Hepatocyte (in vitro differentiated cells): ENCODE measurements at regions not wholly inside any gene's neighbourhood (a gene's known extent, or its start where the extent isn't known, plus 50 kb on each side); places are given as distances from the start of the nearest gene placed in this dataset.
A peak's percentile ranks its signal among the peaks of the same experiment; 100 is the strongest.

ENCODE experiments used
- DNase-seq: peaks from one replicate; pipeline ENCODE4 v3.0.0-alpha.2; 2016; ENCODE audit warnings: low spot score
- H2AFZ ChIP-seq: fragments of 200-600 bp; sonication (generic); 2 replicates; pipeline ENCODE4 v1.6.0; 2016; ENCODE audit warnings: antibody characterized with exemption, mild to moderate bottlenecking
- H3K27ac ChIP-seq: fragments of 200-600 bp; sonication (generic); 2 replicates; pipeline ENCODE4 v1.5.1; 2016; ENCODE audit warnings: mild to moderate bottlenecking
- H3K27me3 ChIP-seq: fragments of 200-600 bp; sonication (generic); 2 replicates; pipeline ENCODE4 v1.6.1; 2016
- H3K36me3 ChIP-seq: fragments of 200-600 bp; sonication (generic); replicated peaks from 2 replicates; pipeline ENCODE4 v1.5.1; 2016; ENCODE audit warnings: low read depth; ENCODE audit not compliant: insufficient read depth
- H3K4me1 ChIP-seq: fragments of 200-600 bp; sonication (generic); 2 replicates; pipeline ENCODE4 v1.5.1; 2016; ENCODE audit warnings: mild to moderate bottlenecking, moderate library complexity; ENCODE audit not compliant: insufficient read depth
- H3K4me2 ChIP-seq: fragments of 200-600 bp; sonication (generic); 2 replicates; pipeline ENCODE4 v1.6.0; 2016
- H3K4me3 ChIP-seq: fragments of 200-600 bp; sonication (generic); 2 replicates; pipeline ENCODE4 v1.5.1; 2016; ENCODE audit warnings: mild to moderate bottlenecking
- H3K79me2 ChIP-seq: fragments of 200-600 bp; sonication (generic); 2 replicates; pipeline ENCODE4 v1.6.0; 2017; ENCODE audit warnings: mild to moderate bottlenecking
- H3K9me2 ChIP-seq: fragments of 200-600 bp; sonication (generic); replicated peaks from 2 replicates; pipeline ENCODE4 v1.6.0; 2017; ENCODE audit warnings: mild to moderate bottlenecking; ENCODE audit not compliant: insufficient read depth
- H3K9me3 ChIP-seq: fragments of 200-600 bp; sonication (generic); 2 replicates; pipeline ENCODE4 v1.5.1; 2016; ENCODE audit warnings: low read depth, mild to moderate bottlenecking
- H4K20me1 ChIP-seq: fragments of 200-600 bp; sonication (generic); 2 replicates; pipeline ENCODE4 v1.6.0; 2016; ENCODE audit warnings: mild to moderate bottlenecking; ENCODE audit not compliant: insufficient read depth, poor library complexity, severe bottlenecking
- CTCF ChIP-seq: fragments of 200-600 bp; sonication (generic); IDR thresholded peaks from 2 replicates; pipeline ENCODE4 v1.5.1; 2016; ENCODE audit warnings: antibody characterized with exemption, mild to moderate bottlenecking; ENCODE audit not compliant: poor library complexity
- EZH2 ChIP-seq: fragments of 200-600 bp; sonication (generic); IDR thresholded peaks from 2 replicates; pipeline ENCODE4 v1.6.1; 2016; ENCODE audit warnings: antibody characterized with exemption, mild to moderate bottlenecking, borderline replicate concordance
- EZH2phosphoT487 ChIP-seq: fragments of 200-600 bp; sonication (generic); IDR thresholded peaks from one replicate; pipeline ENCODE4 v1.6.1; 2018; ENCODE audit warnings: antibody characterized with exemption, mild to moderate bottlenecking, low read depth, moderate library complexity; ENCODE audit not compliant: unreplicated experiment, severe bottlenecking
- WGBS: methylation state at CpG from one replicate; pipeline ENCODE4 v1.1.6; 2016; ENCODE audit warnings: low lambda C conversion rate; ENCODE audit errors: missing lambda C conversion rate; 5-methylcytosine and 5-hydroxymethylcytosine counted together

- peak overlapping the region; percentile 60 for H3K4me2 ChIP-seq
- WGBS = 67% methylated on average over 5 of the region's 5 CpGs
- H2AFZ ChIP-seq = peak overlapping the region; percentile 59
- H3K36me3 ChIP-seq = no peaks in the 10 kb centered on the region
- no peaks in the 10 kb centered on the region for H3K27me3 ChIP-seq
- H3K79me2 ChIP-seq = peaks cover 8% of the 10 kb centered on the region
- no peaks in the 10 kb centered on the region for H3K9me2 ChIP-seq
- TF ChIP-seq CTCF (no peak), EZH2phosphoT487 (no peak), EZH2 (no peak)
- no peaks in the 10 kb centered on the region for H3K9me3 ChIP-seq
- H3K4me1 ChIP-seq = peaks cover 13% of the 10 kb centered on the region
- DNase-seq = no peak
- H4K20me1 ChIP-seq = no peaks in the 10 kb centered on the region
- peak overlapping the region; percentile 25 for H3K27ac ChIP-seq
- H3K4me3 ChIP-seq = no peak overlapping the region
Measured at GRCh38 chr2:64720535-64721319, 67.0 kb upstream of the SERTAD2 start.

- DNase-seq = no peak
Measured at GRCh38 chr2:64721320-64721623, 67.6 kb upstream of the SERTAD2 start.

GRCh38 chr2:64722291-64723044 lies 68.8 kb upstream of the SERTAD2 start:
- Histone ChIP-seq H3K36me3 (no peaks in the 10 kb centered on the region), H2AFZ (no peak overlapping the region), H3K27ac (no peak overlapping the region), H3K27me3 (no peaks in the 10 kb centered on the region), H3K4me3 (no peak overlapping the region), H3K9me3 (no peaks in the 10 kb centered on the region), H4K20me1 (no peaks in the 10 kb centered on the region), H3K79me2 (peaks cover 8% of the 10 kb centered on the region), H3K9me2 (no peaks in the 10 kb centered on the region), H3K4me1 (peaks cover 26% of the 10 kb centered on the region), H3K4me2 (no peak overlapping the region)
- 28% methylated on average over 2 of the region's 2 CpGs for WGBS
- no peak for TF ChIP-seq CTCF
- no peak for DNase-seq

More at GRCh38 chr2:64721320-64721623, 67.6 kb upstream of the SERTAD2 start:
- peak overlapping the region; percentile 59 for H2AFZ ChIP-seq
- TF ChIP-seq EZH2phosphoT487 (no peak), EZH2 (no peak), CTCF (no peak)
- no peaks in the 10 kb centered on the region for H3K9me2 ChIP-seq
- peak overlapping the region; percentile 25 for H3K27ac ChIP-seq
- H3K9me3 ChIP-seq = no peaks in the 10 kb centered on the region
- H3K79me2 ChIP-seq = peaks cover 8% of the 10 kb centered on the region
- peak overlapping the region; percentile 60 for H3K4me2 ChIP-seq
- WGBS = 44% methylated on average over 5 of the region's 5 CpGs
- H4K20me1 ChIP-seq = no peaks in the 10 kb centered on the region
- no peaks in the 10 kb centered on the region for H3K27me3 ChIP-seq
- peaks cover 16% of the 10 kb centered on the region for H3K4me1 ChIP-seq
- no peak overlapping the region for H3K4me3 ChIP-seq
- no peaks in the 10 kb centered on the region for H3K36me3 ChIP-seq
